HG02885 (cell line): ENCODE measurements at regions not wholly inside any gene's neighbourhood (a gene's known extent, or its start where the extent isn't known, plus 50 kb on each side); places are given as distances from the start of the nearest gene placed in this dataset.
"Not testable (repeated sequence)": the region's sequence is repeated elsewhere in the genome, so short reads cannot be mapped to it uniquely, and the experiment has no call there.

ENCODE experiments used
- ATAC-seq: cut with Tn5 transposase; IDR thresholded peaks from one replicate; pipeline ENCODE4 v1.9.1; 2021; ENCODE audit warnings: mild to moderate bottlenecking; ENCODE audit not compliant: unreplicated experiment, poor library complexity

GRCh38 chr15:92850218-92850617 is 49.9 kb upstream of the CHD2 start:
- not testable (repeated sequence) for ATAC-seq
